Fibroblast of lung (primary cell): ENCODE measurements at regions not wholly inside any gene's neighbourhood (a gene's known extent, or its start where the extent isn't known, plus 50 kb on each side); places are given as distances from the start of the nearest gene placed in this dataset.

Experiments used
- DNase-seq, 2 donors: peaks; one replicate each; pipeline versions ENCODE4 v3.0.0 to v3.0.0-alpha.2; 2010; ENCODE audit warnings: low read depth in 2 of 2
- H2AFZ ChIP-seq: 2 replicates; pipeline ENCODE4 v1.5.1; 2012; ENCODE audit warnings: low read length, control low read depth, inconsistent platforms
- H3K27ac ChIP-seq: 2 replicates; pipeline ENCODE4 v1.5.1; 2011; ENCODE audit warnings: low read length, control low read depth; ENCODE audit not compliant: insufficient read depth
- H3K27me3 ChIP-seq: 2 replicates; pipeline ENCODE4 v1.5.1; 2011; ENCODE audit warnings: mild to moderate bottlenecking, low read length; ENCODE audit not compliant: control insufficient read depth, insufficient read depth
- H3K36me3 ChIP-seq: 2 replicates; pipeline ENCODE4 v1.5.1; 2011; ENCODE audit warnings: low read length; ENCODE audit not compliant: control insufficient read depth, insufficient read depth
- H3K4me1 ChIP-seq: 2 replicates; pipeline ENCODE4 v1.5.1; 2011; ENCODE audit warnings: low read length; ENCODE audit not compliant: control insufficient read depth, insufficient read depth; ENCODE audit errors: extremely low read depth
- H3K4me2 ChIP-seq: 2 replicates; pipeline ENCODE4 v1.5.1; 2011; ENCODE audit warnings: low read length, control low read depth; ENCODE audit not compliant: insufficient read depth; ENCODE audit errors: extremely low read depth
- H3K4me3 ChIP-seq, 4 experiments: fragments of 200-600 bp in 1 of 4; sonication (generic) in 1 of 4; replicated peaks in 1 of 4; 2 replicates each; pipeline ENCODE4 v1.5.1; 2011 to 2016; ENCODE audit warnings: low read length in 4 of 4, low read depth in 3 of 4, mild to moderate bottlenecking in 3 of 4, control low read depth in 2 of 4, inconsistent platforms in 1 of 4, mixed read lengths in 1 of 4; ENCODE audit not compliant: insufficient read depth in 1 of 4; ENCODE audit errors: control extremely low read depth in 1 of 4
- H3K79me2 ChIP-seq: 2 replicates; pipeline ENCODE4 v1.5.1; 2012; ENCODE audit warnings: mild to moderate bottlenecking, low read length, inconsistent platforms; ENCODE audit not compliant: control insufficient read depth, insufficient read depth
- H3K9ac ChIP-seq: 2 replicates; pipeline ENCODE4 v1.5.1; 2011; ENCODE audit warnings: mild to moderate bottlenecking, low read length, control low read depth; ENCODE audit not compliant: insufficient read depth
- H3K9me3 ChIP-seq: 2 replicates; pipeline ENCODE4 v1.5.1; 2012; ENCODE audit warnings: low read depth, low read length; ENCODE audit not compliant: control insufficient read depth, insufficient read depth
- H4K20me1 ChIP-seq: 2 replicates; pipeline ENCODE4 v1.5.1; 2011; ENCODE audit warnings: low read length; ENCODE audit not compliant: control insufficient read depth, insufficient read depth; ENCODE audit errors: extremely low read depth
- CTCF ChIP-seq, 2 donors: IDR thresholded peaks in 1 of 2; conservative IDR thresholded peaks in 1 of 2; 1 replicate in 1 of 2; 2 replicates in 1 of 2; pipeline ENCODE4 v1.5.1; 2011 to 2012; ENCODE audit warnings: low read length in 2 of 2, control low read depth in 1 of 2, inconsistent platforms in 1 of 2, low read depth in 1 of 2, mild to moderate bottlenecking in 1 of 2
- EZH2 ChIP-seq: IDR thresholded peaks from 2 replicates; pipeline ENCODE4 v1.5.1; 2012; ENCODE audit warnings: low read length, control low read depth, mild to moderate bottlenecking; ENCODE audit errors: missing control alignments

GRCh38 chr7:17660116-17660515, 280.2 kb downstream of the SNX13 start:
- no peak overlapping the region for H2AFZ ChIP-seq
- H3K9ac ChIP-seq = no peak overlapping the region
- no peaks in the 10 kb centered on the region for H4K20me1 ChIP-seq
- H3K36me3 ChIP-seq = no peaks in the 10 kb centered on the region
- H3K4me2 ChIP-seq = no peak overlapping the region
- H3K27me3 ChIP-seq = no peaks in the 10 kb centered on the region
- H3K4me1 ChIP-seq = peaks cover 10% of the 10 kb centered on the region
- H3K4me3 ChIP-seq = no peak overlapping the region
- no peak overlapping the region for H3K27ac ChIP-seq
- TF ChIP-seq CTCF (conservative IDR thresholded peaks at IDR 0.05 in 1 of 2, IDR thresholded peaks at IDR 0.05 in 1 of 2; ENCODE audit: low read depth in 1 of 2, low read length in 2 of 2) (no peak), EZH2 (no peak)
- H3K9me3 ChIP-seq = no peaks in the 10 kb centered on the region
- peak; percentile 78 to 81 for DNase-seq
- no peaks in the 10 kb centered on the region for H3K79me2 ChIP-seq

GRCh38 chr7:17661982-17662585, 278.2 kb downstream of the SNX13 start:
- Histone ChIP-seq H3K4me1 (peaks cover 10% of the 10 kb centered on the region), H3K4me3 (no peak overlapping the region), H3K27ac (peak overlapping the region; percentile 91), H3K36me3 (no peaks in the 10 kb centered on the region), H3K4me2 (no peak overlapping the region), H2AFZ (no peak overlapping the region), H3K27me3 (no peaks in the 10 kb centered on the region), H3K9ac (no peak overlapping the region), H3K79me2 (no peaks in the 10 kb centered on the region), H3K9me3 (no peaks in the 10 kb centered on the region), H4K20me1 (no peaks in the 10 kb centered on the region)
- TF ChIP-seq EZH2 = no peak
- no peak for TF ChIP-seq CTCF (conservative IDR thresholded peaks at IDR 0.05 in 1 of 2, IDR thresholded peaks at IDR 0.05 in 1 of 2; ENCODE audit: low read depth in 1 of 2, low read length in 2 of 2)
- peak in 1 of 2 donors; percentile 83 for DNase-seq

DNA sequence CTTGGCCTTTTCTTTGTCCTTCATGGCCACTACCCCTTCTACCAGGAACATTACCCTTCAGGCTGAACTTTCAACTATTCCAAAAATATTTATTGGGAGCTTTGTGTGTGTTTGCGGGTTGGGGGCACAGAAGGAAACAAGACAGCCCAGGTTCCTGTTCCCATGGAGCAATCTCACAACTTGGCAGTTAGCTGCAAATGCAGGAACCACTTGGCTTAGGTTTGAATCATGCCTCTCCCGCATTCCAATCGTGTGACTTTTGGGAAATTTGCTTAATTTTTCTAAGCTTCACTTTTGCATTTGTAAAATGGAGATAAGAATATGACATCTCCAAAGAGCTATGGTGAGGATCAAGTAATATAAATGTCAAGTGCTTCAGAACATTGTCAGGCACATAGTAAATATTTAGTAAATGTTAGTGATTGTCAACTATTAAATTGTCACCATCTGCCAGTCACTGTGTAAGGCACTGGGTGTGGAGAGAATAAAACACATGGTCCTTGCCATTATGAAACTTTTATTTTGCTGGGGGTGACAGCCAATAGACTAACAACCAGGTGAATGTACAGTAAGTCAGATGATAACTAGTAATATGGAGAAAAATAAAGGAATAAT, 277.1 kb downstream of the SNX13 start:
- Histone ChIP-seq H3K36me3 (no peaks in the 10 kb centered on the region), H3K27ac (peak overlapping the region; percentile 91), H3K9ac (peak overlapping the region; percentile 55), H3K9me3 (no peaks in the 10 kb centered on the region), H3K4me2 (peak overlapping the region; percentile 60), H3K4me1 (peaks cover 10% of the 10 kb centered on the region), H2AFZ (peak overlapping the region; percentile 17), H4K20me1 (no peaks in the 10 kb centered on the region), H3K27me3 (no peaks in the 10 kb centered on the region), H3K79me2 (no peaks in the 10 kb centered on the region), H3K4me3 (no peak overlapping the region)
- TF ChIP-seq EZH2 (no peak), CTCF (conservative IDR thresholded peaks at IDR 0.05 in 1 of 2, IDR thresholded peaks at IDR 0.05 in 1 of 2; ENCODE audit: low read depth in 1 of 2, low read length in 2 of 2) (no peak)
- DNase-seq = peak; percentile 77 to 93
